ENCODE measurements at regions not wholly inside any gene's neighbourhood (a gene's known extent, or its start where the extent isn't known, plus 50 kb on each side); places are given as distances from the start of the nearest gene placed in this dataset.

DNA sequence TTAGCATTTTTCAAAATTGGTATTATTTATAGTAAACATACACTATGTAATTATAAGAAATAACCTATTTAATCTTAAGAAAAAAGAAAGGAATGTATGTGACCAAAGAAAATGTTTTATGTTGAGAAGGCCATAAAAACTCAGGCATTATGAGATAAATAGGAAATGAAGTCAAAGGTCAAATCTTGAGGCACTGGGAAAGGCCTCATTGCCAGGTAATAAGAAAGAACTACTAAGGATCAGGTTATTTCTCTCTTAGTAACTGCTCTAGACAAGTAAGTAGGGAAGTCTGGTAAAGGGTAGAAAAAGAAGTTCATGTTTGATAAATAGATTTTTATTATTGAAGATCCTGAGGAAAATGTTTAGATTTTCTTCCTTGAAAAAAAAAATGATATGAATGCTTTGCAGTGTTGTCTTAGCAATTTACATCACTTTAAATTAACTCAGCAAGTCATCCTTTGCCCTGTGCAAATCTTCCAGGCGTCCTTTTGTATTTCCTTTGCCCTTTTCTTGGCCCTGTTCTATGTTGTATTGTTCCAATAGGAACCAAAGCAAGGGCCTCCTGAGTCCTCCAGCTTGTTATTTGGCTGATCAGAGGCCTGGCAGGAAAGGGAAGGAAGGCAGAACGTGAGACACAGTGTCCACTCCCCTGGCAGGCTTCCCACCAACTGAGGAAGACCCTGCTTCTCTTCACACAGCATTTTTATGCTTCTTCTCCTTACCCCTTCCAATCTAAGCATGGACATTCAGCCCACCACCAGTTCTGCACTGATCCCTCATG, 260.4 kb upstream of the MIR17HG start:
- POLR2A ChIA-PET, result no interaction called here
- no peak overlapping the region for H3K4me3 Mint-ChIP-seq
- no peaks in the 10 kb centered on the region for H3K27me3 Mint-ChIP-seq
- H3K27ac Mint-ChIP-seq, result no peak overlapping the region
- no peaks in the 10 kb centered on the region for H3K9me3 Mint-ChIP-seq
- no peaks in the 10 kb centered on the region for H3K4me1 Mint-ChIP-seq
- H3K36me3 Mint-ChIP-seq (ENCODE audit: low read depth), result no peaks in the 10 kb centered on the region
- CTCF ChIA-PET, result no interaction called here
- DNase-seq, result no peak

DNA sequence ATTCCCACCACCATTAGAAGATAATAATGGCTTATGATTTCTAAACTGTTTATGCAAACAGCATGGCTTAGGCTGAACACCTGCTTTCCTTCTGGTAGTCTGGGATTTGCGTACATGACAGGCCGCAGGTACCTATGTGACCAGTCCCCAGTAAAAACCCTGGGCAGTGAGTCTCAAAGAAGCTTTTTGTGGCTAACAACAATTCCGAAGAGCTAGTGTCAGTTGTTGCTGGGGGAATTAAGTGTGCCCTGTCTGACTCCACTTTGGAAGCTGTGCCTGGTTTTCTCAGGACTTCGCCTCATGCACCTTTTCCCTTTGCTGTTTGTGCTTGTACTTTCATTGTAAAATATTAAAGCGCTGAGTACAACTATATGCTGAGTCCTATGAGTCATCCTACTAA, 250.2 kb upstream of the MIR17HG start:
- Mint-ChIP-seq H3K4me3 (no peak overlapping the region), H3K27ac (no peak overlapping the region), H3K27me3 (no peaks in the 10 kb centered on the region), H3K9me3 (no peaks in the 10 kb centered on the region), H3K4me1 (no peaks in the 10 kb centered on the region), H3K36me3 (ENCODE audit: low read depth) (no peaks in the 10 kb centered on the region)
- ChIA-PET POLR2A (no interaction called here), CTCF (no interaction called here)
- no peak for DNase-seq

DNA sequence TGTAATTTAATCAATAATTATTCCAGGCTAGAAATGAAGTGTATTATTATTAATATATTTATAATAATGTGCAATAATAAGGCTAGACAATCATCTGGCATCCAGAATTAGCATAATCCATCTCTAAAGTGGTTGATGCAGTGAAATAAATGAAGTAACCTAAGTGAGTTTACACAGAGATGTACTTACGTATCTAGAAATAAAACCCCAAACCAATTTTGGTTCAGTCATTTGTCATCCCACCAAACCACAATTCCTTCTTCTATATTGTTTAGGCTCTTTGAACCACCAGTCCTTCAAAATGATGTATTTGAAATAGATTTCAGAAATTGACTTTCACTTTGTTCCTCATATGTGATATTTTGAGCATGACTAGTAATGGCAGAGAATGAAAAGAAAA, 247.6 kb upstream of the MIR17HG start:
- CTCF ChIA-PET, result no interaction called here
- POLR2A ChIA-PET, result no interaction called here
- no peak overlapping the region for H3K4me3 Mint-ChIP-seq

DNA sequence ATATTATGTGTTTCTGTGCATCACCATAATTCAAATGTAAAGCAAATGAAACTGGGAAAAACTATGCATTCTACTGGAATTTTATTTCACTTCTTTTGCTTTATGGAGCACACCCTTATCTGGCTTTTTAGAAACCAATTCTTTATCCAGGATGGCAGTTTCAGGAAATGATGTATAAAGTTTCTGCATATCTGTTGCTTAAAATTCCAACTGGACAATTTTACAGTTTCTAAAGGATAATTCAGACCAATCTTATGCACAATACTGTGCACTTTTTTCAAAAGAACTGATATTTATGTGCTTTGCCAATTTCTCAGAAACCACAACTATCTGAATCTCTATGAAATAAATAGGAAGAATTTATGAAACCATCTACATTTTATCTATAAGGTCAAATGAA, 246.5 kb upstream of the MIR17HG start:
- Mint-ChIP-seq H3K36me3 (ENCODE audit: low read depth) (no peaks in the 10 kb centered on the region), H3K27ac (no peak overlapping the region), H3K9me3 (peaks cover 2% of the 10 kb centered on the region), H3K27me3 (peaks cover 2% of the 10 kb centered on the region), H3K4me3 (no peak overlapping the region), H3K4me1 (no peaks in the 10 kb centered on the region)
- no peak for DNase-seq
- ChIA-PET POLR2A (no interaction called here), CTCF (no interaction called here)

More for the DNA sequence above, 247.6 kb upstream of the MIR17HG start:
- Mint-ChIP-seq H3K4me1 (no peaks in the 10 kb centered on the region), H3K27me3 (peaks cover 2% of the 10 kb centered on the region), H3K27ac (no peak overlapping the region), H3K36me3 (ENCODE audit: low read depth) (no peaks in the 10 kb centered on the region), H3K9me3 (peaks cover 2% of the 10 kb centered on the region)
- no peak for DNase-seq

DNA sequence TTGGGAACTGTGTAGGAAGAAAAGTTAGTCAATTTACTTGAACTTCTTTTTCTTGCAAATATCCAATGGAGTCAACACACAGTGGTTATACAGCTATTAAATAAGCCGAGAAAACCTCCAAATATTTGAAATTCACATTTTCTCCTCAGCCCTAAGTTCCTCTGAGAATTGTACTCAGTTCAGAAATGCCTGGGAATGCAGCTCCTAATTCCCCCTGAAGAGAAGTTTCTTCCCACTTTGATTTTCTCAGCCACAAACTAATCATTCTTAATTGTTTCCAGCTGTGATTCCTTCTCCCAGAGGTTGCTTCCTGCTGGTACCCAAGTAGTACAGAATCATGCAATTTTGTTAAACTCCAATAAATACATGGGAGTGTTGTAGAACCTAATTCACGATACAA, 246.1 kb upstream of the MIR17HG start:
- H3K9me3 Mint-ChIP-seq, result peaks cover 2% of the 10 kb centered on the region
- no peak overlapping the region for H3K4me3 Mint-ChIP-seq
- ChIA-PET POLR2A (no interaction called here), CTCF (no interaction called here)
- DNase-seq, result no peak
- H3K27ac Mint-ChIP-seq, result no peak overlapping the region
- H3K36me3 Mint-ChIP-seq (ENCODE audit: low read depth), result no peaks in the 10 kb centered on the region
- no peaks in the 10 kb centered on the region for H3K4me1 Mint-ChIP-seq
- H3K27me3 Mint-ChIP-seq, result peaks cover 2% of the 10 kb centered on the region

DNA sequence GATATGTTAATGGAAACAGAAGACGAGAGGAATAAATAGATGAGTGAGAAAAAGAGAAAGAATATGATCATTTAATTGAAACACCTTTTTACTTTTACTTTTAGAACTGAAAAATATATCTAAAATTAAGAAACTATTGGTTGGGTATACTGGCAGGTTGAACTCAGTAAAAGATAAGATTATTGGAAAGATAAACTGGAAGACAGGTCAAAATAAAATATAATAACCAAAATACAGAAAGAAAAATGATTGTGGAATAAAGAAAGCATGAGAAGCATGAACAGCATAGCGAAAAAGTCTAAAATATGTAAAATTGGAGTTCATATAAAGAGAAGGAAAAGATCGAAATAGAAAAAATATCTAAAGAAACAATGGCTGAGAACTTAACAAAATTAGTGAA, 242.2 kb upstream of the MIR17HG start:
- Mint-ChIP-seq H3K27me3 (peaks cover 2% of the 10 kb centered on the region), H3K9me3 (peaks cover 2% of the 10 kb centered on the region), H3K27ac (no peak overlapping the region), H3K36me3 (ENCODE audit: low read depth) (no peaks in the 10 kb centered on the region), H3K4me1 (no peaks in the 10 kb centered on the region), H3K4me3 (no peak overlapping the region)
- ChIA-PET POLR2A (no interaction called here), CTCF (no interaction called here)
- DNase-seq, result no peak

DNA sequence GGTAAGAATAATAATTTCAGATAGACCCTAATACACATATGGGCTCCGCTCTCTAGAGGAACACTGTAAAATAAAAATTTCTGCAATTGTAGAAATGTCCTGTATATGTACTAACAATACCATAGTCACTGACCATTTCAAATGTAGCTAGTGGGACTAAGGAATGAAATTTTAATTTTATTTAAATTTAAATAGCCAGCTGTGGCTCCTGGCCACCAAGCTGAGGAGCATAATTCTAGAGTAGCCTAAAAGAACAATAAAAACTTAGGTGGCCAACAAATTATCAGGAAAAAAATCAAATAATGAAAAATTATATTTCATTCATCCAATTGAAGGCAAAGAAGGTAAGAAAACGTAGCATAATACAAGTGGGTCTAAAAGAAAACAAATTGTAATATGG, 240.9 kb upstream of the MIR17HG start:
- Mint-ChIP-seq H3K4me1 (no peaks in the 10 kb centered on the region), H3K9me3 (peaks cover 2% of the 10 kb centered on the region), H3K27ac (no peak overlapping the region), H3K27me3 (peaks cover 2% of the 10 kb centered on the region), H3K36me3 (ENCODE audit: low read depth) (no peaks in the 10 kb centered on the region), H3K4me3 (no peak overlapping the region)
- ChIA-PET POLR2A (no interaction called here), CTCF (no interaction called here)
- DNase-seq, result no peak

DNA sequence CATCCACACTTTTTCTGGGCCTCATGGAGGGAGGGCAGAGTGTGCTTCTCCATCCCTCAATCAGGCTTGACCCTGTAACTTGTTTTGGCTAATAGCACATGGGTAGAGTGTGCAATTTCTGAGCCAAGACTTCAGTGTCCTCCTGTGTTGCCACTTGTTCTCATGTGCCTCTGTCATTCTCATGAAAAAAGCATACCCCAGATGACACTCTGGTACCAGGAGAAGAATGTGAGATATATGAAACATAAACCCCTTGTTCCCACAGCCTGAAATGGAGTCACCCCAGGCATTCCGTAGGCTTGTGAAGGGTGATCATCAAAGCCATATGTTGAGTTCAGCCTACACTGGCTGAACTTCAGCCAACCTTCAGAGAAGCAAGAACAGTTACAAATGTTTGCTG, 239.2 kb upstream of the MIR17HG start:
- Mint-ChIP-seq H3K36me3 (ENCODE audit: low read depth) (no peaks in the 10 kb centered on the region), H3K4me1 (no peaks in the 10 kb centered on the region), H3K27ac (no peak overlapping the region), H3K27me3 (no peaks in the 10 kb centered on the region), H3K9me3 (no peaks in the 10 kb centered on the region), H3K4me3 (no peak overlapping the region)
- no peak for DNase-seq
- CTCF ChIA-PET, result no interaction called here
- POLR2A ChIA-PET, result no interaction called here

DNA sequence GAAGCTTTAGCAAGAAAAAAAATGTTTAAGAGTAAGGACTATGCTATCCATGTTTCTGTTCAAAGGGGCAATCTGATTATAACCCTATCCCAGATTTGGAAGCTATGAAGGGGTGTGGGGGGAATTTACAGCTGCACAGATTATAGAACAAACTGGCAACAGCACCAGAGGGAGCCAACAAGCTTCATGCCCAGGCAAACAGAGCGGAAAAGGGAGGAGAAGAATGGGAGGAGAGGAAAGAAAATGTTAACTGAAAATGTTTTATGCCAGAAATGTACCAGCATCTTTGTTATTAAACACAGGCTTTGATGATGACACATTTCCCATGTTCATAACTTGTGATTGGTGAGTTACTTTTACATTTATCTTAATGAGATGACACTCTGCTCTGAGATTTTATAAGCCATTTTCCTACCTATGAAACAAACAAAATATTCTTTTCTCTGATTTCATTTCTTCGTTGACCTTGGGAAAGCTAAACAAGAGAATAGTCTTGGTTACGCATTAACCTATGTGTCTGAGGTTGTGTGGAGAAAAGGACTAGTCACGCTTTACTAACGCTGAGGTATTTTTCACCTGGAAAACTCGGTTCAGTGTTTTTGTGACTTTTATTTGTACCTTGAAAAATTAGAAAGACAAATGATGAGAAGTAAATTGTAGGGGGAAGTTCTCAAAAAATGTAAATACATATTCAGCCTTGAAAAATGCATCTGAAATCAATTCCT, 235.8 kb upstream of the MIR17HG start:
- Mint-ChIP-seq H3K4me3 (no peak overlapping the region), H3K27me3 (no peaks in the 10 kb centered on the region), H3K27ac (no peak overlapping the region), H3K36me3 (ENCODE audit: low read depth) (no peaks in the 10 kb centered on the region), H3K9me3 (no peaks in the 10 kb centered on the region), H3K4me1 (no peaks in the 10 kb centered on the region)
- ChIA-PET POLR2A (no interaction called here), CTCF (no interaction called here)
- no peak for DNase-seq

DNA sequence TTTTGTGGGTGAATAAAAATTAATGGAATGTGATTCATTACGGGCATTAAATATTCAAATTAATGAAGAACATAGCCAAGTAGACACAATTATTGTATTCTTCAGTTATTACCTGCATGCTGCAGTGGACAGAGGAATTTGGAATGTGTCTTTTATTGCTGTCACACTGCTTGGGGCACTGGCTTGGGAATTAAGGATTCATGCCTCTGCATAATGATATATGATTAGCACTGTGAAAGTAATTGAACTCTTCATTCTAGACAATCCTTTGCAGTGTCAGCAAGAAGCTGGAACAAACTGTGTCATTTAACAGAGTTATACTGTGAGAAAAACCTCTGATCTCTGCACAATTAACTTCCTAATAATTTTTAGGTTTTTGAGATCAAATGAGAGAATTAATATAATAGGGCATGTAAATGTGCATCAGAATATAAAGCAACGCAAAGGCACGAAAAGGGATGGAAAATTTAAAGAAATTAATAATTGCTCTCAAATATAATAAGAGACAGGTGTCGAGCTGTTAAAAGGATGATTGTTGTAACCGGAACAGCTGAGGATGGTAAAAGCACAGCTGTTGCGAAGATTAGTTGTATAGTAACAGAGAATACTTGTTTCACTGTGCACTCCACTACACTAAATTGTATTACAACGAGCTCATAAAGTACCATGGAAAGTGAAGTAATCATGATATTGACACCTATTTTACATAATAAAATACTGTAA, 235.1 kb upstream of the MIR17HG start:
- ChIA-PET CTCF (no interaction called here), POLR2A (no interaction called here)
- H3K27me3 Mint-ChIP-seq, result no peaks in the 10 kb centered on the region
- no peak overlapping the region for H3K27ac Mint-ChIP-seq
- no peaks in the 10 kb centered on the region for H3K9me3 Mint-ChIP-seq
- no peak overlapping the region for H3K4me3 Mint-ChIP-seq
- no peaks in the 10 kb centered on the region for H3K4me1 Mint-ChIP-seq
- DNase-seq, result no peak
- H3K36me3 Mint-ChIP-seq (ENCODE audit: low read depth), result no peaks in the 10 kb centered on the region

DNA sequence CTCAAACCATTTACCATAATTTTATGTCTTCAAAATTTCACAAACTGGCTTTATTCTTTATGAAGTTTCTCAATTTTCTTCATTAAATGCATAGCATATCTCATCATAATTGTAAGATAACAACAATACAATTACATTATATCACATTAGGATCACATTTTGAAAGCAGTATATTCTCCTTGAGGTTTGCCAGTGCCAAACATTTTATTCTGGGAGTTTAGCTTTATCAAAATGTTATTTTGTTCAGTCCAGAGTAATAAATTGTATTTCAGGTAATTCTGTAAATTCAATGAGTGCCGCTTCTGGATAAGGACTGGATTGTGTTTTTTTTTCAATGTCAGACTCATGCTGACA, 234.6 kb upstream of the MIR17HG start:
- no peaks in the 10 kb centered on the region for H3K9me3 Mint-ChIP-seq
- CTCF ChIA-PET, result no interaction called here
- H3K4me3 Mint-ChIP-seq, result no peak overlapping the region
- no peaks in the 10 kb centered on the region for H3K27me3 Mint-ChIP-seq
- DNase-seq, result no peak
- H3K4me1 Mint-ChIP-seq, result no peaks in the 10 kb centered on the region
- H3K36me3 Mint-ChIP-seq (ENCODE audit: low read depth), result no peaks in the 10 kb centered on the region
- POLR2A ChIA-PET, result no interaction called here
- no peak overlapping the region for H3K27ac Mint-ChIP-seq

DNA sequence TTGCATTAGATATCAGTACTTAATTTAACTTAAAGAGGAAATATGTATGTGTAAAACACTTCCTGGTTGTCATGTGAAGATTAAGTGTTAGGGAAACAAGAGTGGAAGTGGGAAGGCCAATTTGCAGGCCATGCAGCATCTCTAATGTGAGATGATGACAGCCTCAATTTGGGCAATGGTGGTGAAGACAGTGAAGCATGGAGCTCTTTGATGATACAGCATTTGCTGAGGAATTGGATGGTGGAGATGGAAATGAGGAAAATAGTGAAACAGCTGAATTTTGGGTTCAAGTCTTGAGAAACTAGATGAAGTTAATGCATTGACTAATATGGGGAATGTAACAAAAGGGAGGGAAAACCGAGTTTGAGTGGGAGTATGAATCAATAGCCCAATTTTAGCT, 231.7 kb upstream of the MIR17HG start:
- Mint-ChIP-seq H3K27me3 (no peaks in the 10 kb centered on the region), H3K36me3 (ENCODE audit: low read depth) (no peaks in the 10 kb centered on the region), H3K9me3 (no peaks in the 10 kb centered on the region), H3K27ac (no peak overlapping the region), H3K4me1 (no peaks in the 10 kb centered on the region), H3K4me3 (no peak overlapping the region)
- POLR2A ChIA-PET, result no interaction called here
- DNase-seq, result no peak
- CTCF ChIA-PET, result no interaction called here

DNA sequence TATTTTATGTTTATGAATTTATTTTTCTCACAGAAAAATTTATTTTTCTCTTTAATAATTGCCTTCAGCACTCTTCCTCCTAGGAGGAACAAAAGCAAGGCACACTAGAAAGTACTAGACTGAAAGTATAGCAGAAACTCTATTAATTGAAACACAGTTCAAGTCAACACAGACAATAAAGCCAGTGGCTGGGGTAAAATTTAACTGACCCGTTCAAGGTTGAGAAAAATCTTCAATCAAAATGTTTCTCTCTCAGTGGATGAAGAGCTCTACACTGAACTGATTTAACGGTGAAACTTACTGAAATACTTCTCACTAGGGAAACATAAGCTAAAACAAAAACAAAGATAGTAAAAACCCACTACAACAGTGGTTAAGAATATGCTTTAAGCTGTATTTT, 230.1 kb upstream of the MIR17HG start:
- Mint-ChIP-seq H3K9me3 (no peaks in the 10 kb centered on the region), H3K4me1 (no peaks in the 10 kb centered on the region), H3K27me3 (no peaks in the 10 kb centered on the region), H3K4me3 (no peak overlapping the region), H3K36me3 (ENCODE audit: low read depth) (no peaks in the 10 kb centered on the region), H3K27ac (no peak overlapping the region)
- POLR2A ChIA-PET, result no interaction called here
- CTCF ChIA-PET, result no interaction called here
- no peak for DNase-seq

DNA sequence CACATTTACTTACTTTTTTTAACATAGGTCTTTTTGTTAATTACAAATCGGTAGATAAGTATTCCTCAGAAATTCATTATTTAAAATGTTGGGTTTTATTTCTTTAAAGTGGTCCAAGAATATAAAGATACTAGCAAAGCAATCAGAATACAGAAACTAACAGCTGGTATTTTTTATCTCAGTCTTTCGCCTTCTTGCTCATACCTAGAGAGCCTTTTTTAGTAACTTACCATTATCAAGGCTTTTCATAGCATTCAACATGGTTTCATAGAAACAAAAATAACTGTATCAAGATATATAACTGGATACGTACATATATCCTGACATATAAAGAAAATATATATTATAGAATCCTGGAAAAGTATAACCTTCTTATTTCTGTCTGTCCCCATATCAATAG, 227.8 kb upstream of the MIR17HG start:
- POLR2A ChIA-PET, result no interaction called here
- Mint-ChIP-seq H3K36me3 (ENCODE audit: low read depth) (no peaks in the 10 kb centered on the region), H3K27me3 (peaks cover 6% of the 10 kb centered on the region), H3K4me3 (no peak overlapping the region), H3K4me1 (no peaks in the 10 kb centered on the region), H3K9me3 (no peaks in the 10 kb centered on the region), H3K27ac (no peak overlapping the region)
- CTCF ChIA-PET, result no interaction called here
- no peak for DNase-seq

Measured in activated CD4-positive, alpha-beta memory T cell treated with anti-CD3 and anti-CD28 coated beads, Interleukin-2, amount 10 ng/mL, durations not matched to agents 7 days and 5 days (primary cell).